GM18499 (cell line): ENCODE measurements at regions not wholly inside any gene's neighbourhood (a gene's known extent, or its start where the extent isn't known, plus 50 kb on each side); places are given as distances from the start of the nearest gene placed in this dataset.
"Not testable (repeated sequence)": the region's sequence is repeated elsewhere in the genome, so short reads cannot be mapped to it uniquely, and the experiment has no call there.

ENCODE experiments used
- ATAC-seq: cut with Tn5 transposase; IDR thresholded peaks from one replicate; pipeline ENCODE4 v1.9.1; 2021; ENCODE audit warnings: moderate number of reproducible peaks; ENCODE audit not compliant: insufficient read depth, unreplicated experiment

- no peak for ATAC-seq
Measured at GRCh38 chr10:63077800-63078199, 55.3 kb upstream of the NRBF2 start.

DNA sequence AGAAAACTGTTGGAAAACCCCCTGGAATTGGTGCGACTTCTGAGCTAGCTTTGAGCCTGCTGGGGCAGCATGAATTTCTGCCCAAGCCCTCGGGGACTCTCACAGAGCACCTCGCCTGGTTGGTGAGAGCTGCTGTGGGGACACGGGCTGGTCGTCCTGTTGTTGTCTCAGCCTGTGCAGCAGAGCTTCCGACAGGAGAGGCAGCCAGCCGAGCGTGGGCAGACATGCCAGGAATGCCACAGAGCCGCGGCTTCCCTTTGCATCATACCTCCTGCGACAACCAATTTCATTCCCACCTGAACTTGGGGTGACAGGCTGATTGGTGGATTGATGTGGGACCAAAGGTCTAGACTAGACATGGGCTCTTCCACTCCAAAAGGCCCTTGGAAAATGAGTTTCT is 60.2 kb upstream of the NRBF2 start:
- no peak for ATAC-seq

- no peak for ATAC-seq
Measured at GRCh38 chr10:63071145-63071544, 62.0 kb upstream of the NRBF2 start.

DNA sequence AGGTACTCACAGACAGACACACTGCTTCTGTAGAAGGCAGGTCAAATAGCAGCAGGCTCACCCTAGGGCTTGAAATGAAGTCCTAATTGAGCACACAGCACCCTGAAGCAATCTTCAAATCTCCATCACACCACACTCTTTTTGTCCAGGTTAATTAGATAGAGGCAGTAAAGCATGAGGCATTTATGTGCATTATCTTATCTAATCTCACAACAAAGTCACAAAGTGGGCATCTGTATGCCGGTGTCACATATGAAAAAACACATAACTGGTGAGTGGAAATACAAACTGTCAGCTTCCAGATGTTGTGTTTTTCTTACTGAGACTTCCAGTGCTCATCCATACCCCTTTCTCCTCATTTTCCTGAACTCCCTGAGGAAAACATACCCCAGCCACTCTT is 63.8 kb upstream of the NRBF2 start:
- no peak for ATAC-seq

GRCh38 chr10:63068246-63068645 is 64.9 kb upstream of the NRBF2 start:
- ATAC-seq, result no peak

DNA sequence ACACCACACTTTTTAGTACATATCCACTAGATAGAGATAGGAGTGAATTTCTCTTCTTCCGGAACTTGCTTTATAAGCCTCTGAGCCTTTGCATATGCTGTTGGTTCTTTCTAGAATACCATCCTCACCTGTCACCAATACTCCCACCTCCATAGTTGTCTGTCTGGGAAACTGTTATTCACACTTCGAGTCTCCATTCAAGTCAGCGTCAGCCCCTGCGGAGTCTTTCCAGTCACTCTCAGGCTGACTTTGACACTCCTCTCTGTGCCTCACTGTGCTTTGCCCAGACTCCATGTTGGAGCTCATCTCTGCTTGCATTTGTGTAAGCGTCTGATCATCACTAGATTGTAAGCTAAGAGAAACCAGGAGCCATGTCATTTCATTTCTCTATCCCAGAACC is 66.5 kb upstream of the NRBF2 start:
- ATAC-seq, result no peak

DNA sequence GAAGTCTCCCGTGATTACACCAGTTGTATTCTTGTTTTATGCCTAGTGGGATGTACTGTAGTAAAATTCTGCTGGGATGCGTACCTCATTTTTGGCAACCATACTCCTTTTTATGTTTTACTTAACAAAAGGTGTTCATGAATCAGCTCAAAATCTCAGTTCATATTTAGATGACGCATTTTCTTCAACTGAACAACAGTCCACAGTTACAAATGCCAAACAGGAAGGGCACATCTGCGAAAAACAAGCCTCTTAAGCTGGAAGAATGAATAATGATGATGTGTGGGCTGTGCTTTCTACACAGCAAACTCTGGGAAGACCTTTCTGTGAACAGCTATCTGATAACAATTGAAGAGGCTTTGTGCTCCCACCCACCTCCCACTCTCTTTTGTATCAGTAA is 68.4 kb upstream of the NRBF2 start:
- no peak for ATAC-seq

DNA sequence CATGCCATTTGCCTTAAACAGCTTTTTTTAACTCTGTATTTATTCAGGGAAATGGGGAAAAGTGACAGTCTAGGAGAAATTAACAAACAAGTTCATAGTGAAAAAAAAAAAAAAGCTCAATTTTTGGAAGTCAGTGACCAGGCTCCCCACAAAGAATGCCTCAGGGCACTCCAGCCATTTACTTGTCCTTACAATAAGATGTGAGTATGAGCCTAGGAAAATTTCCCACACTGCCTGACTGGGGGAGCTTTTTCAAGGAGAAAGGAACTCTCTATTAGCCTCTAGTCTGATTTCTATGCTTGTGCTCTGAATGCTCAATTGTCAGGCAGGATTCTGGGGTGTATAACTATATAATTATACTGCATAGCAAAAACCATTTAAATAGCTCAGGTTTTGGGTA is 74.9 kb upstream of the NRBF2 start:
- no peak for ATAC-seq

DNA sequence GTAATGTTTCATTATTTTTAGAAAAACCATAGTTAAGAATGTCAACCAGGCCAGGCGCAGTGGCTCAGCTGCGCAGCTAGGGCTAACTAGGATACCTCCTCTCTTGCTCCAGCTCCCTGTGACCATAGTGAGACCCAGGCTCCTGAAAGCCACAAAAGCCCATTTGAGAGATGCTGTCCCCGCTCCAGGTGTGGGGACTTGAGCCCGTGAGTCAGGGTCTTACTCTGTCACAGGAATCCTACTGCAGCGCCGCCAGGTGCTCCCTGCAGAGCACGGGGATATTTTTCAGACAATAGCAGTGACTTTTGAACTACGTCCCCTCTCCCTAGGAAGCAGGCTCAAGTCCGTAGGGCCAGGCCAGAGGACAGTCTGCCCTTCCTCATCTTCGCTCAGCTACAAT is 75.6 kb upstream of the NRBF2 start:
- no peak for ATAC-seq

GRCh38 chr10:63055705-63056104 is 77.4 kb upstream of the NRBF2 start:
- ATAC-seq, result no peak

- no peak for ATAC-seq
Measured at GRCh38 chr10:63054889-63055611, 78.1 kb upstream of the NRBF2 start.

- ATAC-seq, result no peak
Measured at GRCh38 chr10:63052083-63052482, 81.0 kb upstream of the NRBF2 start.

DNA sequence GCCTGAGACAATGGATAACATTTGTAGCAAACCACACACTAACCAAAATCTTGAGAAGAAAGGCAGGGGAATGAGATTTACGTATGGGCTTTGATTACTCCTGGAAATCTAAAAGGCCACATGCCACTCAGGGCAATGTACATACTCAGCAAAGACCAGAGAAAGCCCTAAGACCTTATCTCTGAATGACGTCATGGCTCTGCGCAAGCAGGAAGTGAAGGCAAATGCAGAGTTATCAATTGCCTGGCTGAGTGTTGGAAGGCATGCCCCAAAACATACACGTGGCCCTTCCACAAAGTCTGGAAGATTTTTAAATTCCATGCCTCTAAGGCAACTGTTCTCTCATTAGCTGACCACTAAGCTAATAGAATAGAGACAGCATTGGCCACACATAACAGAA is 90.9 kb upstream of the NRBF2 start:
- ATAC-seq, result no peak

- not testable (repeated sequence) for ATAC-seq
Measured at GRCh38 chr10:63033616-63034185, 99.4 kb upstream of the NRBF2 start.

- no peak for ATAC-seq
Measured at GRCh38 chr10:63030536-63030935, 102.6 kb upstream of the NRBF2 start.

DNA sequence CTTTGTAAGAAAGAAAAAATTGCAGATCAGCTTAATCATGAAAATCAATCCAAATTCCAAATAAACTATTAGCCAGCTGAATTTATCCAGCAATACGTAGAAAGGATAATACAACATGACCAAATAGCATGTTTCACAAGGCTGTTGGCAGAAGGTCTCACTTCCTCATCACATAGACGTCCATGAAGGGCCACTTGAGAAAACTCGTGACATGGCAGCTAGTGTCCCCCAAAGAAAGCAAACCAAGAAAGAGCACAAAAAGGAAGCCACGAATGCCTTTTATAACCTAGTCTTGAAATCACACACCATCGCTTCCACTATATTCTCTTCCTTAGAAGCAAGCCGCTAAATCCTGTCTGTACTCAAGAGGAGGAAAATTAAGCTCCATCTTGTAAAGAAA is 105.6 kb upstream of the NRBF2 start:
- ATAC-seq, result no peak

DNA sequence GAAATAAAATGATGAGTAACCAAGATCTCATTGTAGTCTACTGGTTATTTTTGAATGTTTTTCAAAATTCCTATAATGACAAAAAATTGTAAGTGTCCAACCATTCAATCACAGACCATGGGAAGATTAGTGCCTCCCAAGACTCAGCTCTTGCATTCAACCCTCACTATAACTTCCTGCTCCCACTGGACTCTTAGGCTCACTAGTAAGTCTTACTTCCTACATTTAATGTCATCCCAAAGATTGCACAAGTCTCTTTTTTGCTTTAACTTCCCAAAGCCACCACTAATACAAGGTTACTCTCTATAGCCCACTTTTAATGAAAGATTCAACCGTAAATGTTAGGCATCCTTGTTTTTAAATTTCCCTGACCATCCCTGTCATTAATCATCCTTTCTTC is 111.9 kb upstream of the NRBF2 start:
- ATAC-seq, result no peak

- no peak for ATAC-seq
Measured at GRCh38 chr10:63013755-63014154, 119.4 kb upstream of the NRBF2 start.

DNA sequence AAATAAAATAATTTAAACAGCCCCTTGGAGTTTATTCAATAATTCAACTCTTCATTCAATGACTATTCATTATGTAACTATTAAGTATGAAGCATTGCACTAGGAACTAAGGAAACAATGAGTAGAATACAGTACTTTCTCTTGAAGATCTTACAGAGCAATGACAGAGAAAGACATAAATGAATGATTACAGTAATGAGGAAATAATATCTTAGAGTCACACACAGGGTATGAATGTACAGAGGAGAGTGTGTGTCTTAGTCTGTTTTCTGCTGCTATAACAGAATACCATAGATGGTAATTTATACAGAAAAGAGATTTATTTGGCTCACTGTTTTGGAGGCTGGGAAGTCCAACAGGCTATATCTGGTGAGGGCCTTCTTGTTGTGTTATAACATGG is 120.5 kb upstream of the NRBF2 start:
- no peak for ATAC-seq

DNA sequence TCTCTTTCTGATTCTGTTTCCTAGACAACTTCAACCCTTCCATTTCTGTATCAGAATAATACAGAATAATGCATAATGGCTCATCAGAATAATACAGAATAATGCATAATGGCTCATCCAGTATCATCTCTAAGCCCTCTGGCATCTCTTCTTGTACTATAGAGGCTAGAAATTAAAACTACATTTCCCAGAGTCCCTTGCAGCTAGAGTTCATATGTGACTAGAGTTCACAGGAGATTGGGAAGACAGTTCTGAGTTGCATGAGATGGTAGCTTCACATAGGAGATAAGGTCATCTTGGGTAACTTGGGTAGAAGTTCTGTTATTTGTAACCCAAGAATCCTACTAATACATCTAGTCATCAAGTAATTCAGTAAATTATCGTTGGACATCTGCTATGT is 122.9 kb upstream of the NRBF2 start:
- no peak for ATAC-seq

- no peak for ATAC-seq
Measured at GRCh38 chr10:63008491-63008890, 124.6 kb upstream of the NRBF2 start.

DNA sequence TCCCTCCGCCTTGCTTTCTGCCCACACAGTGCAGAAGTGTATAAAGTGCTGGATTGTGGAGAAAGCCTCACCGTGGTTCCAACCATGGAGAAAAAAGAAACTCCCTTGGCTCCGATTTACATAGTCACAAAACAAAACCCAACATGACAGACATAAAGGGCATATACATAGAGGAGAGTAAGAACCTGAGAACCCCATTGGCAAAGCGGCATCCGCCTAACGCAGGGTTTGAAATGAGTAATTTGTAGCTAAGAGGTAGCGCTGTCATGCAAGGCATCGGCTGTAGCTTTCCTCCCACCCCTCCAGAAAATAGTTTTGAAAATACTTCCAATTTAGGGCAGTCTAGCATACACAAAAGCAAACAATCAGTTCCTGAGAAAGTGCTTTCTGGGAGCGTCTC is 126.0 kb upstream of the NRBF2 start:
- no peak for ATAC-seq
